Right atrium auricular region (tissue), 2 donors: ENCODE measurements at regions not wholly inside any gene's neighbourhood (a gene's known extent, or its start where the extent isn't known, plus 50 kb on each side); places are given as distances from the start of the nearest gene placed in this dataset.

Source experiments
- DNase-seq: peaks from one replicate; pipeline ENCODE4 v3.0.0-alpha.2; 2019; ENCODE audit warnings: low spot score
- H3K27ac ChIP-seq, 2 donors: fragments of 200-600 bp; sonication (generic); 1 replicate in 1 of 2; 2 replicates in 1 of 2; pipeline ENCODE4 v1.5.1; 2016 to 2019
- H3K27me3 ChIP-seq, 2 donors: fragments of 200-600 bp; sonication (generic); one replicate each; pipeline versions ENCODE4 v1.5.1 to v1.6.0; 2017 to 2019
- H3K36me3 ChIP-seq: fragments of 200-600 bp; sonication (generic); one replicate; pipeline ENCODE4 v1.5.1; 2016
- H3K4me1 ChIP-seq, 2 donors: fragments of 200-600 bp; sonication (generic); one replicate each; pipeline versions ENCODE4 v1.5.1 to v1.6.0; 2017 to 2019
- H3K4me3 ChIP-seq, 2 donors: fragments of 200-600 bp; sonication (generic); 1 replicate in 1 of 2; 2 replicates in 1 of 2; pipeline ENCODE4 v1.5.1; 2017 to 2019; ENCODE audit warnings: mild to moderate bottlenecking in 1 of 2, moderate library complexity in 1 of 2
- H3K9me3 ChIP-seq, 2 donors: fragments of 200-600 bp; sonication (generic); one replicate each; pipeline ENCODE4 v1.5.1; 2019
- CTCF ChIP-seq, 2 donors: fragments of 200-600 bp; sonication (generic); IDR thresholded peaks; one replicate each; pipeline ENCODE4 v1.5.1; 2019; ENCODE audit warnings: antibody characterized with exemption in 2 of 2

- Histone ChIP-seq H3K4me3 (no peak overlapping the region), H3K4me1 (no peaks in the 10 kb centered on the region), H3K9me3 (peaks cover 0 to 5% of the 10 kb centered on the region in 2 donors), H3K27ac (no peak overlapping the region), H3K36me3 (no peaks in the 10 kb centered on the region), H3K27me3 (no peaks in the 10 kb centered on the region)
- no peak for TF ChIP-seq CTCF (IDR thresholded peaks at IDR 0.05)
- DNase-seq: no peak
Measured at GRCh38 chr9:115191667-115192066, 73.7 kb upstream of the TNC start.

- no peaks in the 10 kb centered on the region for H3K36me3 ChIP-seq
- DNase-seq: no peak
- no peak overlapping the region for H3K27ac ChIP-seq
- no peaks in the 10 kb centered on the region for H3K27me3 ChIP-seq
- peaks cover 0 to 5% of the 10 kb centered on the region in 2 donors for H3K9me3 ChIP-seq
- no peak overlapping the region for H3K4me3 ChIP-seq
- H3K4me1 ChIP-seq: no peaks in the 10 kb centered on the region
- TF ChIP-seq CTCF (IDR thresholded peaks at IDR 0.05): no peak
Measured at GRCh38 chr9:115192280-115192679, 74.3 kb upstream of the TNC start.

GRCh38 chr9:115192835-115193525 is 75.0 kb upstream of the TNC start:
- H3K27me3 ChIP-seq: no peaks in the 10 kb centered on the region
- no peak for TF ChIP-seq CTCF (IDR thresholded peaks at IDR 0.05)
- H3K4me1 ChIP-seq: no peaks in the 10 kb centered on the region
- H3K27ac ChIP-seq: no peak overlapping the region
- H3K36me3 ChIP-seq: no peaks in the 10 kb centered on the region
- peaks cover 0 to 5% of the 10 kb centered on the region in 2 donors for H3K9me3 ChIP-seq
- no peak overlapping the region for H3K4me3 ChIP-seq
- DNase-seq: no peak

DNA sequence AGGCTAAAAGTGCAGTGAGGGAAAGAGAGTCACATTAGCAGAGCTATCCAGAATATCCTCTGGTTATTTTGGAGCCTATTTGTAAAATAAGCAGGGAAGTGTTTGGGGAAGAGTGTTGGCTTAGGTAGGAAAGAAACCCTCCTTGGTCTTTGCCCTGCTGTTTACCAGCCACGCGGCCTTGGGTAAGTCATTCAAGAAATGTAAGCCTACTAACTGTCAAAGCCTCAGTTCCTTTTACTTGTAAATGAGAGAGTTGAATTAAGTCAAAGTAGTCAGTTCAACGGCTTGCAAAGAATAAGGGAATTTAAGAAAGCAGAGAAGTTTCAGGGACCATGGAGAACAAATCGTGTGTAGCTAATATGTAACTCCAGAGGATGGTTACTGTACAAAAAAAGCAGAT is 75.8 kb upstream of the TNC start:
- no peak for DNase-seq
- H3K27ac ChIP-seq: no peak overlapping the region
- H3K36me3 ChIP-seq: no peaks in the 10 kb centered on the region
- no peaks in the 10 kb centered on the region for H3K27me3 ChIP-seq
- peaks cover 0 to 5% of the 10 kb centered on the region in 2 donors for H3K9me3 ChIP-seq
- TF ChIP-seq CTCF (IDR thresholded peaks at IDR 0.05): no peak
- no peaks in the 10 kb centered on the region for H3K4me1 ChIP-seq
- no peak overlapping the region for H3K4me3 ChIP-seq

- H3K27me3 ChIP-seq: no peaks in the 10 kb centered on the region
- no peak overlapping the region for H3K4me3 ChIP-seq
- no peak for TF ChIP-seq CTCF (IDR thresholded peaks at IDR 0.05)
- no peak for DNase-seq
- H3K36me3 ChIP-seq: no peaks in the 10 kb centered on the region
- H3K27ac ChIP-seq: no peak overlapping the region
- no peaks in the 10 kb centered on the region for H3K4me1 ChIP-seq
- peaks cover 0 to 5% of the 10 kb centered on the region in 2 donors for H3K9me3 ChIP-seq
Measured at GRCh38 chr9:115194216-115194615, 76.3 kb upstream of the TNC start.

DNA sequence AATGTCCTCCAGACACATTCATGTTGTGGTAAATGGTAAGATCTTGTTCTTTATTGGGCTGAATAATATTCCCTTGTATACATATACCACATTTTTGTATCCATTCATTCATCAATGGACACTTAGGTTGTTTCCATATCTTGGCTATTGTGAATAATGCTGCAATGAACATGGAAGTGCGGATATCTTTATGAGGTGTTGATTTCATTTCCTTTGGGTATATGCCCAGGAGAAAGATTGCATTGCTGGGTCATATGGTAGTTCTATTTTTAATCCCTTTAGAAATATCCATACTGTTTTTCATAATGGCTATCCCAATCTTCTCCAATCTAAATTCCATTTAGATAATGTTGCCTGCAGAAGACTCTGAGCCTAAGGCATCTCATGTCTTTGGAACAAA is 78.0 kb upstream of the TNC start:
- DNase-seq: no peak
- no peak for TF ChIP-seq CTCF (IDR thresholded peaks at IDR 0.05)

More for the DNA sequence above, 78.0 kb upstream of the TNC start:
- no peaks in the 10 kb centered on the region for H3K27me3 ChIP-seq
- no peaks in the 10 kb centered on the region for H3K36me3 ChIP-seq
- H3K4me1 ChIP-seq: no peaks in the 10 kb centered on the region
- H3K9me3 ChIP-seq: peaks cover 0 to under 1% of the 10 kb centered on the region in 2 donors
- H3K4me3 ChIP-seq: no peak overlapping the region
- no peak overlapping the region for H3K27ac ChIP-seq
